NCI-H1105 (cell line): ENCODE measurements at regions not wholly inside any gene's neighbourhood (a gene's known extent, or its start where the extent isn't known, plus 50 kb on each side); places are given as distances from the start of the nearest gene placed in this dataset.
"Not testable (repeated sequence)": the region's sequence is repeated elsewhere in the genome, so short reads cannot be mapped to it uniquely, and the experiment has no call there.

Experiments used
- DNase-seq: peaks from one replicate; lab custom pipeline; 2025; lab: John Stamatoyannopoulos, UW

GRCh38 chr11:134944131-134944530 lies 532.1 kb upstream of the B3GAT1 start:
- no peak for DNase-seq

- no peak for DNase-seq
Measured at GRCh38 chr11:134943544-134943943, 531.5 kb upstream of the B3GAT1 start.

- no peak for DNase-seq
Measured at GRCh38 chr11:134942681-134943080, 530.6 kb upstream of the B3GAT1 start.

GRCh38 chr11:134941936-134942600 lies 530.0 kb upstream of the B3GAT1 start:
- DNase-seq, result not testable (repeated sequence)

GRCh38 chr11:134941326-134941725 lies 529.3 kb upstream of the B3GAT1 start:
- no peak for DNase-seq

- DNase-seq, result no peak
Measured at GRCh38 chr11:134940441-134941126, 528.5 kb upstream of the B3GAT1 start.

GRCh38 chr11:134939905-134940304 lies 527.9 kb upstream of the B3GAT1 start:
- peak; percentile 6 for DNase-seq

GRCh38 chr11:134939031-134939430 lies 527.0 kb upstream of the B3GAT1 start:
- no peak for DNase-seq

GRCh38 chr11:134938212-134938611 lies 526.2 kb upstream of the B3GAT1 start:
- DNase-seq, result no peak

- DNase-seq, result not testable (repeated sequence)
Measured at GRCh38 chr11:134937193-134937592, 525.2 kb upstream of the B3GAT1 start.

GRCh38 chr11:134932761-134933160 lies 520.7 kb upstream of the B3GAT1 start:
- DNase-seq, result no peak

GRCh38 chr11:134925432-134925831 lies 513.4 kb upstream of the B3GAT1 start:
- DNase-seq, result no peak

GRCh38 chr11:134923441-134923840 lies 511.4 kb upstream of the B3GAT1 start:
- DNase-seq, result no peak

GRCh38 chr11:134921938-134922337 lies 509.9 kb upstream of the B3GAT1 start:
- DNase-seq, result no peak

GRCh38 chr11:134920851-134921608 lies 509.0 kb upstream of the B3GAT1 start:
- no peak for DNase-seq

GRCh38 chr11:134916421-134917213 lies 504.6 kb upstream of the B3GAT1 start:
- DNase-seq, result no peak

GRCh38 chr11:134915881-134916280 lies 503.8 kb upstream of the B3GAT1 start:
- no peak for DNase-seq

- DNase-seq, result no peak
Measured at GRCh38 chr11:134915212-134915611, 503.2 kb upstream of the B3GAT1 start.

GRCh38 chr11:134913999-134914590 lies 502.1 kb upstream of the B3GAT1 start:
- DNase-seq, result no peak

GRCh38 chr11:134913391-134913790 lies 501.3 kb upstream of the B3GAT1 start:
- DNase-seq, result no peak

- no peak for DNase-seq
Measured at GRCh38 chr11:134911514-134912180, 499.6 kb upstream of the B3GAT1 start.
